Uterus (tissue), 2 donors: ENCODE measurements at regions not wholly inside any gene's neighbourhood (a gene's known extent, or its start where the extent isn't known, plus 50 kb on each side); places are given as distances from the start of the nearest gene placed in this dataset.

ENCODE experiments used
- POLR2A ChIP-seq, 2 donors: fragments of 450-650 bp; IDR thresholded peaks; one replicate each; pipeline ENCODE4 v1.6.1; 2016; ENCODE audit warnings: antibody characterized with exemption in 2 of 2, mild to moderate bottlenecking in 1 of 2, moderate library complexity in 1 of 2
- TF ChIP-seq, protein P1 (sequence below), 4 experiments: fragments of 200-600 bp in 2 of 4; fragments of 450-650 bp in 2 of 4; sonication (generic) in 2 of 4; IDR thresholded peaks; one replicate each; pipeline ENCODE4 v1.5.1; 2016 to 2019; ENCODE audit warnings: antibody characterized with exemption in 4 of 4, mild to moderate bottlenecking in 2 of 4, moderate library complexity in 1 of 4

DNA sequence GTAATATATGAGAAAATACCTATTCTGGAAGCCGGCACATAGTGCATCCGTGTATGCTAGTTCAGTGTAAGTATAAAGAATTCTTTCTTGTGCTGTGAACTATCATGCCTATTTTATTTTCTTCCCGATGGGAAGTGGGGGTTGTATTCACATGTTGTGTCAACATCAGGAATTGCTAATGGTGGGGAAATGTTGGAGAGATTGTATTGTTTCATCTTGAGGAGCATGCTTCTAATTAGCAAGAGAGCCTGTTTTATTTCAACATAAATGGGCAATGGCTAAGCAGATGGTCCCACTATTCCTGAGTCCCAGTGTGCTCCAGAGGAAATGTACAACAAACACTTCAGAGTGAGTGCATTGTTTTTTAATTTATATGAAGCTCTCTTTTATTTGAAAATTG, 485.2 kb downstream of the PLPP3 start:
- no peak for TF ChIP-seq POLR2A (IDR thresholded peaks at IDR 0.05)
- TF ChIP-seq, protein P1, sequence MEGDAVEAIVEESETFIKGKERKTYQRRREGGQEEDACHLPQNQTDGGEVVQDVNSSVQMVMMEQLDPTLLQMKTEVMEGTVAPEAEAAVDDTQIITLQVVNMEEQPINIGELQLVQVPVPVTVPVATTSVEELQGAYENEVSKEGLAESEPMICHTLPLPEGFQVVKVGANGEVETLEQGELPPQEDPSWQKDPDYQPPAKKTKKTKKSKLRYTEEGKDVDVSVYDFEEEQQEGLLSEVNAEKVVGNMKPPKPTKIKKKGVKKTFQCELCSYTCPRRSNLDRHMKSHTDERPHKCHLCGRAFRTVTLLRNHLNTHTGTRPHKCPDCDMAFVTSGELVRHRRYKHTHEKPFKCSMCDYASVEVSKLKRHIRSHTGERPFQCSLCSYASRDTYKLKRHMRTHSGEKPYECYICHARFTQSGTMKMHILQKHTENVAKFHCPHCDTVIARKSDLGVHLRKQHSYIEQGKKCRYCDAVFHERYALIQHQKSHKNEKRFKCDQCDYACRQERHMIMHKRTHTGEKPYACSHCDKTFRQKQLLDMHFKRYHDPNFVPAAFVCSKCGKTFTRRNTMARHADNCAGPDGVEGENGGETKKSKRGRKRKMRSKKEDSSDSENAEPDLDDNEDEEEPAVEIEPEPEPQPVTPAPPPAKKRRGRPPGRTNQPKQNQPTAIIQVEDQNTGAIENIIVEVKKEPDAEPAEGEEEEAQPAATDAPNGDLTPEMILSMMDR (IDR thresholded peaks at IDR 0.05), result no peak
